ENCODE measurements at regions not wholly inside any gene's neighbourhood (a gene's known extent, or its start where the extent isn't known, plus 50 kb on each side); places are given as distances from the start of the nearest gene placed in this dataset.

GRCh38 chr6:149153100-149153499 is 164.4 kb upstream of the TAB2 start:
- no peak for DNase-seq
- H3K36me3 ChIP-seq (ENCODE audit: low read depth): no peaks in the 10 kb centered on the region
- in situ Hi-C loops (cut with MboI): no loop called here

GRCh38 chr6:149153693-149154092 is 163.8 kb upstream of the TAB2 start:
- H3F3A ChIP-seq (ENCODE audit: insufficient read depth): no peaks in the 10 kb centered on the region
- H3K4me3 ChIP-seq: no peak overlapping the region
- WGBS, 2 experiments (ENCODE audit: low coverage in 1 of 2, low lambda C conversion rate in 2 of 2, missing lambda C conversion rate in 2 of 2): 47 to 61% methylated on average over 2 of the region's 2 CpGs
- no peak overlapping the region for H2AFZ ChIP-seq
- in situ Hi-C loops (cut with MboI): no loop called here
- H4K20me1 ChIP-seq (ENCODE audit: insufficient read depth): no peaks in the 10 kb centered on the region
- H3K27me3 ChIP-seq (replicated peaks; ENCODE audit: insufficient read depth): no peaks in the 10 kb centered on the region; the same call in 1 of the 2 replicates
- H3K4me2 ChIP-seq (ENCODE audit: unreplicated experiment): no peak overlapping the region
- no peaks in the 10 kb centered on the region for H3K9me3 ChIP-seq (ENCODE audit: low read depth)
- no peak for DNase-seq
- H3K27ac ChIP-seq: no peak overlapping the region
- H3K4me1 ChIP-seq (ENCODE audit: insufficient read depth): no peaks in the 10 kb centered on the region
- H3K9me2 ChIP-seq (ENCODE audit: insufficient read depth): no peaks in the 10 kb centered on the region
- TF ChIP-seq EZH2phosphoT487 (IDR thresholded peaks at IDR 0.05; ENCODE audit: insufficient read depth, low read depth) (no peak), EZH2 (IDR thresholded peaks at IDR 0.05; ENCODE audit: insufficient read depth, poor library complexity, severe bottlenecking) (no peak)
- no peak overlapping the region for H3K9ac ChIP-seq
- H3K36me3 ChIP-seq (ENCODE audit: low read depth): no peaks in the 10 kb centered on the region
- no peaks in the 10 kb centered on the region for H3K79me2 ChIP-seq (ENCODE audit: insufficient read depth)

More at GRCh38 chr6:149153100-149153499, 164.4 kb upstream of the TAB2 start:
- H4K20me1 ChIP-seq (ENCODE audit: insufficient read depth): no peaks in the 10 kb centered on the region
- H3K9ac ChIP-seq: no peak overlapping the region
- no peak for TF ChIP-seq EZH2phosphoT487 (IDR thresholded peaks at IDR 0.05; ENCODE audit: insufficient read depth, low read depth)
- TF ChIP-seq EZH2 (IDR thresholded peaks at IDR 0.05; ENCODE audit: insufficient read depth, poor library complexity, severe bottlenecking): no peak
- H3K4me3 ChIP-seq: no peak overlapping the region
- no peak overlapping the region for H3K4me2 ChIP-seq (ENCODE audit: unreplicated experiment)
- no peaks in the 10 kb centered on the region for H3K4me1 ChIP-seq (ENCODE audit: insufficient read depth)
- H3K27me3 ChIP-seq (replicated peaks; ENCODE audit: insufficient read depth): no peaks in the 10 kb centered on the region; the same call in 1 of the 2 replicates
- H3K9me2 ChIP-seq (ENCODE audit: insufficient read depth): no peaks in the 10 kb centered on the region
- H3K27ac ChIP-seq: no peak overlapping the region
- H2AFZ ChIP-seq: no peak overlapping the region
- WGBS, 2 experiments (ENCODE audit: low coverage in 1 of 2, low lambda C conversion rate in 2 of 2, missing lambda C conversion rate in 2 of 2): 72 to 80% methylated on average over 2 of the region's 2 CpGs
- no peaks in the 10 kb centered on the region for H3F3A ChIP-seq (ENCODE audit: insufficient read depth)
- no peaks in the 10 kb centered on the region for H3K79me2 ChIP-seq (ENCODE audit: insufficient read depth)
- H3K9me3 ChIP-seq (ENCODE audit: low read depth): no peaks in the 10 kb centered on the region

GRCh38 chr6:149154261-149154821 is 163.2 kb upstream of the TAB2 start:
- H3K4me2 ChIP-seq (ENCODE audit: unreplicated experiment): no peak overlapping the region
- H3K36me3 ChIP-seq (ENCODE audit: low read depth): no peaks in the 10 kb centered on the region
- no peaks in the 10 kb centered on the region for H3K9me2 ChIP-seq (ENCODE audit: insufficient read depth)
- no peak for DNase-seq
- 55 to 67% methylated on average over 1 of the region's 1 CpG for WGBS, 2 experiments (ENCODE audit: low coverage in 1 of 2, low lambda C conversion rate in 2 of 2, missing lambda C conversion rate in 2 of 2)
- H3F3A ChIP-seq (ENCODE audit: insufficient read depth): no peaks in the 10 kb centered on the region
- no peak overlapping the region for H2AFZ ChIP-seq
- no peak for TF ChIP-seq EZH2 (IDR thresholded peaks at IDR 0.05; ENCODE audit: insufficient read depth, poor library complexity, severe bottlenecking)
- TF ChIP-seq EZH2phosphoT487 (IDR thresholded peaks at IDR 0.05; ENCODE audit: insufficient read depth, low read depth): no peak
- no peak overlapping the region for H3K4me3 ChIP-seq
- in situ Hi-C loops (cut with MboI): no loop called here
- no peaks in the 10 kb centered on the region for H3K79me2 ChIP-seq (ENCODE audit: insufficient read depth)
- no peaks in the 10 kb centered on the region for H3K4me1 ChIP-seq (ENCODE audit: insufficient read depth)
- no peak overlapping the region for H3K27ac ChIP-seq
- no peaks in the 10 kb centered on the region for H3K27me3 ChIP-seq (replicated peaks; ENCODE audit: insufficient read depth)
- H3K9ac ChIP-seq: no peak overlapping the region
- H4K20me1 ChIP-seq (ENCODE audit: insufficient read depth): no peaks in the 10 kb centered on the region
- no peaks in the 10 kb centered on the region for H3K9me3 ChIP-seq (ENCODE audit: low read depth)

DNA sequence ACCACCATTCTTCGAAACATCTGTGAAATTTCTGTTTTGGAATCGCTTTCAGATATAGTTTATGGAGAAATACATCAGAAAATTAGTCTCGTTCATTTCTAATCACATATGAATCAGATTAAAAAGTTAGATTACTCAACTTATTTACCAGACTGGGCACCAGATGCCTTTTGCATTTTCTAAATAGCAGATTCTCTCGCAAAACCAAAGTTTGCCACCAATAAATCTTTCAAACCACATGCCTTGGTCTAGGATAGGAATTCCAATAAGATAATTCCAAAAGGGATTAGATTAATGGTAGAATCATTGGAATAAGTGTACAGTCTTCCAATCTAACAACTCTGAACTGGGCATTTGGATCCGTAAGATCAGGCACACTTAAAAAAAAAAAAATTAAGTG is 160.4 kb upstream of the TAB2 start:
- no peak overlapping the region for H3K9ac ChIP-seq
- DNase-seq: no peak
- no peak overlapping the region for H3K27ac ChIP-seq

More for the DNA sequence above, 160.4 kb upstream of the TAB2 start:
- Histone ChIP-seq H3K36me3 (ENCODE audit: low read depth) (no peaks in the 10 kb centered on the region), H3K4me1 (ENCODE audit: insufficient read depth) (no peaks in the 10 kb centered on the region), H3K4me3 (no peak overlapping the region), H3K9me2 (ENCODE audit: insufficient read depth) (no peaks in the 10 kb centered on the region), H3K4me2 (ENCODE audit: unreplicated experiment) (no peak overlapping the region), H3F3A (ENCODE audit: insufficient read depth) (no peaks in the 10 kb centered on the region), H3K27me3 (replicated peaks; ENCODE audit: insufficient read depth) (no peaks in the 10 kb centered on the region; the same call in 1 of the 2 replicates), H4K20me1 (ENCODE audit: insufficient read depth) (no peaks in the 10 kb centered on the region), H3K79me2 (ENCODE audit: insufficient read depth) (no peaks in the 10 kb centered on the region), H3K9me3 (ENCODE audit: low read depth) (no peaks in the 10 kb centered on the region), H2AFZ (no peak overlapping the region)
- 46 to 48% methylated on average over 5 of the region's 5 CpGs for WGBS, 2 experiments (ENCODE audit: low coverage in 1 of 2, low lambda C conversion rate in 2 of 2, missing lambda C conversion rate in 2 of 2)
- in situ Hi-C loops (cut with MboI): no loop called here
- no peak for TF ChIP-seq EZH2 (IDR thresholded peaks at IDR 0.05; ENCODE audit: insufficient read depth, poor library complexity, severe bottlenecking)
- no peak for TF ChIP-seq EZH2phosphoT487 (IDR thresholded peaks at IDR 0.05; ENCODE audit: insufficient read depth, low read depth)

All from GM23248 (cell line).